Glomerular visceral epithelial cell (primary cell): ENCODE measurements at regions not wholly inside any gene's neighbourhood (a gene's known extent, or its start where the extent isn't known, plus 50 kb on each side); places are given as distances from the start of the nearest gene placed in this dataset.
A peak's percentile ranks its signal among the peaks of the same experiment; 100 is the strongest.
"Not testable (repeated sequence)": the region's sequence is repeated elsewhere in the genome, so short reads cannot be mapped to it uniquely, and the experiment has no call there.

Experiments used
- DNase-seq: peaks from one replicate; pipeline ENCODE4 v3.0.0-alpha.2; 2016; ENCODE audit errors: extremely low spot score

GRCh38 chr21:15203740-15204139 lies 138.9 kb upstream of the NRIP1 start:
- DNase-seq: no peak

GRCh38 chr21:15204140-15204969 lies 139.6 kb upstream of the NRIP1 start:
- no peak for DNase-seq

GRCh38 chr21:15204970-15205286 lies 140.1 kb upstream of the NRIP1 start:
- no peak for DNase-seq

GRCh38 chr21:15206514-15206913 lies 141.7 kb upstream of the NRIP1 start:
- DNase-seq: no peak

- DNase-seq: no peak
Measured at GRCh38 chr21:15207231-15207630, 142.4 kb upstream of the NRIP1 start.

- DNase-seq: no peak
Measured at GRCh38 chr21:15207635-15208370, 143.0 kb upstream of the NRIP1 start.

GRCh38 chr21:15208786-15209185 lies 144.0 kb upstream of the NRIP1 start:
- DNase-seq: no peak

- DNase-seq: no peak
Measured at GRCh38 chr21:15209224-15209623, 144.4 kb upstream of the NRIP1 start.

- DNase-seq: no peak
Measured at GRCh38 chr21:15210235-15210678, 145.5 kb upstream of the NRIP1 start.

- no peak for DNase-seq
Measured at GRCh38 chr21:15211491-15212133, 146.8 kb upstream of the NRIP1 start.

GRCh38 chr21:15212206-15212605 lies 147.4 kb upstream of the NRIP1 start:
- DNase-seq: no peak

- DNase-seq: not testable (repeated sequence)
Measured at GRCh38 chr21:15218476-15218875, 153.7 kb upstream of the NRIP1 start.

- no peak for DNase-seq
Measured at GRCh38 chr21:15219039-15219438, 154.2 kb upstream of the NRIP1 start.

GRCh38 chr21:15219894-15220293 lies 155.1 kb upstream of the NRIP1 start:
- no peak for DNase-seq

GRCh38 chr21:15221799-15222386 lies 157.1 kb upstream of the NRIP1 start:
- DNase-seq: peak; percentile 54

GRCh38 chr21:15222707-15223106 lies 157.9 kb upstream of the NRIP1 start:
- no peak for DNase-seq

- peak; percentile 65 for DNase-seq
Measured at GRCh38 chr21:15224346-15225086, 159.7 kb upstream of the NRIP1 start.

GRCh38 chr21:15227919-15228318 lies 163.1 kb upstream of the NRIP1 start:
- no peak for DNase-seq

GRCh38 chr21:15229390-15229789 lies 164.6 kb upstream of the NRIP1 start:
- no peak for DNase-seq

- DNase-seq: no peak
Measured at GRCh38 chr21:15233611-15234010, 168.8 kb upstream of the NRIP1 start.

- DNase-seq: no peak
Measured at GRCh38 chr21:15236111-15236510, 171.3 kb upstream of the NRIP1 start.

- DNase-seq: no peak
Measured at GRCh38 chr21:15240848-15241247, 176.0 kb upstream of the NRIP1 start.
